Endothelial cell of umbilical vein (primary cell): ENCODE measurements at regions not wholly inside any gene's neighbourhood (a gene's known extent, or its start where the extent isn't known, plus 50 kb on each side); places are given as distances from the start of the nearest gene placed in this dataset.

Experiments used
- BruUV-seq: library from RNA; stranded (reverse); fragments of 400-500 nt; replicated peaks from 2 replicates; lab custom pipeline; 2021; lab: Mats Ljungman, UMichigan
- CTCF ChIA-PET: fragments of 300-600, 350-600 bp; sonication (Branson Sonifier 250); formaldehyde crosslinking; loops from one replicate; lab custom pipeline; 2021; ENCODE audit warnings: antibody characterized with exemption, inconsistent platforms; lab: Charles Lee
- POLR2A ChIA-PET: fragments of 300-600, 350-600 bp; sonication (Branson Sonifier 250); formaldehyde crosslinking; loops from one replicate; lab custom pipeline; 2021; ENCODE audit warnings: antibody characterized with exemption, inconsistent platforms; lab: Charles Lee
- DNase-seq: peaks from one replicate; pipeline ENCODE4 v3.0.0-alpha.2; 2011; ENCODE audit warnings: low read depth, low spot score
- FAIRE-seq: peaks from 2 replicates; lab custom pipeline; 2011; peaks lifted over from hg19 to GRCh38; lab: Jason Lieb, UNC
- H2AFZ ChIP-seq: 2 replicates; pipeline ENCODE4 v1.6.0; 2012; ENCODE audit warnings: low read depth, low read length, control low read depth, inconsistent platforms
- H3K27ac ChIP-seq: 2 replicates; pipeline ENCODE4 v1.5.1; 2011; ENCODE audit warnings: low read depth, mild to moderate bottlenecking, control low read depth, low read length, moderate library complexity; ENCODE audit not compliant: insufficient read depth
- H3K27me3 ChIP-seq, 2 experiments: 2 replicates each; pipeline versions ENCODE4 v1.6.0 to v1.6.1; 2011; ENCODE audit warnings: low read length in 2 of 2, mixed read lengths in 1 of 2; ENCODE audit not compliant: control insufficient read depth in 2 of 2, insufficient read depth in 2 of 2
- H3K36me3 ChIP-seq, 2 experiments: 2 replicates in 1 of 2; 3 replicates in 1 of 2; pipeline ENCODE4 v1.5.1; 2011; ENCODE audit warnings: low read length in 2 of 2, mild to moderate bottlenecking in 1 of 2, moderate library complexity in 1 of 2; ENCODE audit not compliant: control insufficient read depth in 2 of 2, insufficient read depth in 2 of 2; ENCODE audit errors: extremely low read depth in 1 of 2
- H3K4me1 ChIP-seq: 3 replicates; pipeline ENCODE4 v1.5.1; 2011; ENCODE audit warnings: mild to moderate bottlenecking, low read length; ENCODE audit not compliant: control insufficient read depth, insufficient read depth; ENCODE audit errors: extremely low read depth
- H3K4me2 ChIP-seq: 2 replicates; pipeline ENCODE4 v1.6.1; 2011; ENCODE audit warnings: low read length, control low read depth, mixed read lengths; ENCODE audit not compliant: insufficient read depth
- H3K4me3 ChIP-seq, 3 experiments: fragments of 200-600 bp in 1 of 3; sonication (generic), shearing (Covaris generic) in 1 of 3; replicated peaks in 1 of 3; 2 replicates each; pipeline ENCODE4 v1.5.1; 2011 to 2016; ENCODE audit warnings: control low read depth in 3 of 3, low read length in 3 of 3, mild to moderate bottlenecking in 2 of 3, inconsistent platforms in 1 of 3, low read depth in 1 of 3, moderate library complexity in 1 of 3; ENCODE audit not compliant: insufficient read depth in 1 of 3
- H3K79me2 ChIP-seq: 2 replicates; pipeline ENCODE4 v1.6.0; 2012; ENCODE audit warnings: low read length, inconsistent platforms; ENCODE audit not compliant: control insufficient read depth, insufficient read depth
- H3K9ac ChIP-seq: replicated peaks from 2 replicates; pipeline ENCODE3; 2011; ENCODE audit warnings: low read length, control low read depth; ENCODE audit not compliant: insufficient read depth; ENCODE audit errors: extremely low read depth
- H3K9me1 ChIP-seq: replicated peaks from 3 replicates; pipeline ENCODE4 v1.6.0; 2011; ENCODE audit warnings: mild to moderate bottlenecking, low read length; ENCODE audit not compliant: control insufficient read depth, insufficient read depth; ENCODE audit errors: extremely low read depth
- H3K9me3 ChIP-seq: replicated peaks from 2 replicates; pipeline ENCODE4 v1.5.1; 2012; ENCODE audit warnings: low read length, inconsistent platforms; ENCODE audit not compliant: control insufficient read depth, insufficient read depth
- H4K20me1 ChIP-seq: replicated peaks from 2 replicates; pipeline ENCODE3; 2011; ENCODE audit warnings: mild to moderate bottlenecking, low read length; ENCODE audit not compliant: control insufficient read depth, insufficient read depth; ENCODE audit errors: extremely low read depth
- EZH2 ChIP-seq: IDR thresholded peaks from 2 replicates; pipeline ENCODE4 v1.6.1; 2012; ENCODE audit warnings: borderline replicate concordance, low read depth, mild to moderate bottlenecking, moderate library complexity, low read length, inconsistent platforms; ENCODE audit not compliant: severe bottlenecking
- FOS ChIP-seq: IDR thresholded peaks from 2 replicates; pipeline ENCODE4 v1.6.1; 2011; ENCODE audit warnings: mild to moderate bottlenecking, low read length, moderate library complexity, borderline replicate concordance; ENCODE audit not compliant: insufficient read depth
- GATA2 ChIP-seq: IDR thresholded peaks from 2 replicates; pipeline ENCODE4 v1.7.0; 2011; ENCODE audit warnings: low read depth, mild to moderate bottlenecking, moderate library complexity, mixed read lengths, low read length; ENCODE audit not compliant: insufficient read length, insufficient read depth
- MYC ChIP-seq: IDR thresholded peaks from one replicate; pipeline ENCODE4 v1.6.1; 2011; ENCODE audit warnings: mild to moderate bottlenecking, low read depth, low read length
- POLR2A ChIP-seq: IDR thresholded peaks from 2 replicates; pipeline ENCODE4 v1.6.1; 2012; ENCODE audit warnings: low read depth, mild to moderate bottlenecking, control low read depth, low read length
- POLR2AphosphoS5 ChIP-seq: IDR thresholded peaks from 2 replicates; pipeline ENCODE4 v1.6.1; 2012; ENCODE audit warnings: low read depth, mild to moderate bottlenecking, control low read depth, low read length, moderate library complexity; ENCODE audit not compliant: insufficient read depth
- dilution Hi-C: fragments of 300-500 bp; cut with MboI; formaldehyde crosslinking; loops from one replicate; pipeline ENCODE4 v1.15.0; 2019; ENCODE audit warnings: low sequenced_read_pairs; ENCODE audit not compliant: extremely low pct_ligation_motif_present
- intact Hi-C: fragments of 100-400 bp; cut with micrococcal nuclease; formaldehyde crosslinking; loops from one replicate; pipeline ENCODE4 v1.10.0; 2022

- Histone ChIP-seq H3K9me1 (no peaks in the 10 kb centered on the region), H3K4me2 (no peak overlapping the region), H3K4me3 (no peak overlapping the region), H3K36me3 (no peaks in the 10 kb centered on the region), H3K9me3 (no peaks in the 10 kb centered on the region), H3K79me2 (no peaks in the 10 kb centered on the region), H2AFZ (no peak overlapping the region), H4K20me1 (no peaks in the 10 kb centered on the region), H3K9ac (no peak overlapping the region), H3K27ac (no peak overlapping the region), H3K4me1 (no peaks in the 10 kb centered on the region), H3K27me3 (peaks cover 0 to 2% of the 10 kb centered on the region in 2 experiments)
- FAIRE-seq: no peak
- TF ChIP-seq POLR2AphosphoS5 (no peak), FOS (no peak), GATA2 (no peak), EZH2 (no peak), POLR2A (no peak)
- dilution Hi-C loops (no loop called here), intact Hi-C loops (no loop called here)
- no peak for DNase-seq
- POLR2A ChIA-PET: no interaction called here
- CTCF ChIA-PET: no interaction called here
- no TSS peak for BruUV-seq
These were observed 81.4 kb upstream of the IRS2 start for GRCh38 chr13:109867766-109868165.

GRCh38 chr13:109862627-109863026, 76.2 kb upstream of the IRS2 start:
- POLR2A ChIA-PET: no interaction called here
- no TSS peak for BruUV-seq
- no peak for TF ChIP-seq MYC
- peak; percentile 40 for TF ChIP-seq FOS
- dilution Hi-C loops (no loop called here), intact Hi-C loops (no loop called here)
- DNase-seq (no peak), FAIRE-seq (no peak)
- CTCF ChIA-PET: interaction anchor here (0.8 kb wide), 1 partner anchor 9 kb away, joined by 3 read pairs; no protein-coding TSS in a partner anchor
- Histone ChIP-seq H2AFZ (no peak overlapping the region), H4K20me1 (no peaks in the 10 kb centered on the region), H3K4me3 (no peak overlapping the region), H3K79me2 (no peaks in the 10 kb centered on the region), H3K36me3 (no peaks in the 10 kb centered on the region), H3K4me1 (no peaks in the 10 kb centered on the region), H3K27ac (no peak overlapping the region), H3K27me3 (peaks cover 0 to 3% of the 10 kb centered on the region in 2 experiments), H3K9me3 (no peaks in the 10 kb centered on the region), H3K9me1 (no peaks in the 10 kb centered on the region), H3K4me2 (no peak overlapping the region), H3K9ac (no peak overlapping the region)
